ENCODE measurements at regions not wholly inside any gene's neighbourhood (a gene's known extent, or its start where the extent isn't known, plus 50 kb on each side); places are given as distances from the start of the nearest gene placed in this dataset.

DNA sequence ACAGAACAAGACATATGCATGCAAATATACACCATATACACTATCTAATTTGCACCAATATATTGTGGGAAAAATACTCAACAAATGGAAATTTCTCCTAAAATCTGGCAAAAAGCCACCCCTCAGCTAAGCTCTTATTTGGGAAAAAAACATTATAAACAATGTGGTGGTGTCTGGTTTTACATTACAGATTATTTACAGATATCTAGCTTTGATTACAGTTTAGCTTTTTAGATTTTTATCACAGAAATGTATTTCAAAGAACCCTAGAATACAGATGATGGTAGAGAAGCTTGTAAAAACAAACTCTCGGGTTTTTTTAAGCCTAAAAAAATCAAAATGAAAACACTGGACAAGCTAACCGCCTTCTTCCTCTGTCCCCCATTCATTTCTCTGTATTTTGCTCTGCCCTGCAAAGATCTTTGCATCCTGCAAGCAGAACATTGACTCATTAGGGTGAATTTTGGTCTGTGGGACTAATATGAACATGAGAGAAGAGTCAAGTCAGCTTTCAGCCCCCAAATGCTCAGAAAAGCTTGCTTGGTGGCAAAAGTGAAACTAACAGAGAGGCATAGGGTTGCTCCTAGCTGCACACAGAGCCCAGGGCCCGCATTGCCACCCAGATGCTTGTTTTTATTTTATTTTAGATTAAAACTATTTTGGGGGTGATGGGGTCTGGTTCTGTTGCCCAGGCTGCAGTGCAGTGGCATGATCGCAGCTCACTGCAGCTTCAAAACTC is 88.8 kb upstream of the LYZL1 start:
- Mint-ChIP-seq H3K9me3 (no peaks in the 10 kb centered on the region), H3K36me3 (ENCODE audit: low read depth) (no peaks in the 10 kb centered on the region), H3K4me1 (ENCODE audit: low read depth) (no peaks in the 10 kb centered on the region), H3K27me3 (peaks cover 16% of the 10 kb centered on the region), H3K27ac (no peak overlapping the region), H3K4me3 (no peak overlapping the region)
- intact Hi-C loops (cut with micrococcal nuclease) = no loop called here

DNA sequence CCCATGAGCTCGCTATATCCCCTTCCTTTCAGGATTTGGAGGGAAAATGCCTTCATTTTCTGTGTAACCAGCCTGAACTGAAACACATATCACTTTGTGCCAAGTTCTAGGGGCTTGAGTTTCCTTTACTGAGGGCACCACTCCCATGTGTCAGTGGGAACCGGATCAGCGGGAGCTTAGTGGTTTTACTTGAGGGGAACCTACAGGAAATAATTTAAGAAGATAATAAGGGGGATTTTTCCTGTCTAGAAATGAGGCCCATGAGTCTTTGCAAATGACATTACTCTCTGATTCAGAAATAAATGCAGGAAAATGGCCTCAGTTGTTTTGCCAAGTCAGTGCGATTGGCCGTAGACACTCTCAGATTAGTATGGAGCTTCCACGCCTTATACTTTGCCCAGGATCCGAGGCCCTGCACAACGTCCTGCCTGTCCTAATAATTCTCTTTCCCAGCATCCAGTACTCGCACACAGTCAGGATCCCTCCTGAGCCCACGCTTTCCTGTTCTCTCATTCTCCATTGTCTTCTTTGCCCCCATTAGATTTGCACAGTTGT is 86.4 kb upstream of the LYZL1 start:
- peaks cover 23% of the 10 kb centered on the region for H3K27me3 Mint-ChIP-seq
- no peak overlapping the region for H3K27ac Mint-ChIP-seq
- H3K9me3 Mint-ChIP-seq = no peaks in the 10 kb centered on the region
- H3K36me3 Mint-ChIP-seq (ENCODE audit: low read depth) = no peaks in the 10 kb centered on the region
- intact Hi-C loops (cut with micrococcal nuclease) = no loop called here
- H3K4me1 Mint-ChIP-seq (ENCODE audit: low read depth) = no peaks in the 10 kb centered on the region
- H3K4me3 Mint-ChIP-seq = no peak overlapping the region

DNA sequence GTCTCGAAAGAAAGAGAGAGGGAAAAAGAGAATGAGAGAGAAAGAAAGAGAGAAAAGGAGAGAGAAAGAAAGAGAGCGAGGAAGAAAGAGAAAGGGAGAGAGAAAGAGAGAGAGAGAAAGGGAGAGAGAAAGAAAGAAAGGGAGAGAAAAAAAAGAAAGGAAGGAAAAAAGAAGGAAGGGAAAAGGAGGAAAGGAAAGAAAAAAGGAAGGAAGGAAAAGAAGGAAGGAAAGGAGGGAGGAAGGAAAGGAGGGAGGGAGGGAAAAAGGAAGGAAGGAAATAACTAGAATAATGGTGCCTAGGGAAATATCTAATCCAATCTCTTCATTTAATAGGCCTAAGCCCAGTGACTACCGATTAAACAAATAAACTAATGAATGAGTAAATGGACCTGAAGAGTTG is 85.4 kb upstream of the LYZL1 start:
- Mint-ChIP-seq H3K27me3 (peaks cover 23% of the 10 kb centered on the region), H3K4me3 (no peak overlapping the region), H3K9me3 (no peaks in the 10 kb centered on the region), H3K4me1 (ENCODE audit: low read depth) (no peaks in the 10 kb centered on the region), H3K27ac (no peak overlapping the region), H3K36me3 (ENCODE audit: low read depth) (no peaks in the 10 kb centered on the region)
- intact Hi-C loops (cut with micrococcal nuclease) = no loop called here

DNA sequence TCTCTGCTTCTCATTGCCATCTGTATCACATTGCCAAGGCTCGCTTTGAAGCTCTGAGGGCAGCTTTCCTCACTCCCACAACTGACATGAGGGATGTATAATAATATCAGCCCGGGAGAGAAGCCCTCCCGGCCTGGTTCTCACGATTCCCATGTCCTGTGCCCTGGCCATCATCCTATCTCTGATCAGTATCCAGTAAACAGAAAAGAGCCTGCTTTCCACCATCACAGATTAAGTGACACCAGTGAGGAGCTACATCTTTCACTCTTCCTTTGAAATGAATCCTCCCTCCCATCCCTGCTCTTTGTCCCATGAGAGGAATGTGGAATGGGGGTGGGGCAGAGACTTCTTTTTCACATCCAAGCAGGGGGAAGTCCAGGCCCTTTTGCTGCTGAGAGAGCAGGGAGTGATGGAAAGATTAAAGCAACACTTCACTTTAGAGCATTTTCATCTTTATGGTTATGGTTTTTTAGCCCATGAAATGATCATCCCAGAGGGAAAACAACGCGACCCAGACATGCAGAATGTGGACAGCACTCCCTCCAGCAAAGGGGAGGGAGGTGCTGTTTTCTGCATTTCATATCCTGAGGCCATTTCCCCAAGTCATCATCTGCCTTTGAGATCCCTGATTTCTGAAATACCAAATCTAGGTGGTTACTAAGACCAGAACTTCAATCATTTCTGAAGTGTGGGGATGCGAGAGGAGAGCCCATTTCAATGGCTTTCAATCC is 84.6 kb upstream of the LYZL1 start:
- Mint-ChIP-seq H3K27ac (no peak overlapping the region), H3K9me3 (no peaks in the 10 kb centered on the region), H3K36me3 (ENCODE audit: low read depth) (no peaks in the 10 kb centered on the region), H3K4me1 (ENCODE audit: low read depth) (no peaks in the 10 kb centered on the region), H3K27me3 (peaks cover 26% of the 10 kb centered on the region), H3K4me3 (no peak overlapping the region)
- intact Hi-C loops (cut with micrococcal nuclease) = no loop called here

DNA sequence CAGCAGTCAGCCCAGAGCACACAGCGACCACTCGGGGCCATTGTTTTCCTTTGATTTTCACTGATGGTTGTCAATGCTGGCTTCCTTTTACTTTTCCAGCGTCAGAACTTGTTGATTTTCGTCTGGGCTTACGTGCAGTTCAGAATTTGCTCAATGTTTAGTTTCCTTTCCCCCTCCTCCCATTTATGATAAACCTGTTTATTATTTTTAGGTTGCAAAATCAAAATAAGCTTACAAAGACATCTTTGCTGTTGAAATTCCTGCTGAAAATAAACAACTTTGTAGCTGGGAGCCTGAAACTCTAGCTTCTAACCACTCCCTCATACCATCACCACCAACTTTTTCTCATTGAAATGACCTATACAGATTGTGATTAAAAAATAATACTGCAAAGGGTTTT is 83.1 kb upstream of the LYZL1 start:
- intact Hi-C loops (cut with micrococcal nuclease) = no loop called here
- Mint-ChIP-seq H3K4me1 (ENCODE audit: low read depth) (no peaks in the 10 kb centered on the region), H3K4me3 (no peak overlapping the region), H3K9me3 (peaks cover 9% of the 10 kb centered on the region), H3K36me3 (ENCODE audit: low read depth) (no peaks in the 10 kb centered on the region), H3K27ac (no peak overlapping the region), H3K27me3 (peaks cover 25% of the 10 kb centered on the region)

DNA sequence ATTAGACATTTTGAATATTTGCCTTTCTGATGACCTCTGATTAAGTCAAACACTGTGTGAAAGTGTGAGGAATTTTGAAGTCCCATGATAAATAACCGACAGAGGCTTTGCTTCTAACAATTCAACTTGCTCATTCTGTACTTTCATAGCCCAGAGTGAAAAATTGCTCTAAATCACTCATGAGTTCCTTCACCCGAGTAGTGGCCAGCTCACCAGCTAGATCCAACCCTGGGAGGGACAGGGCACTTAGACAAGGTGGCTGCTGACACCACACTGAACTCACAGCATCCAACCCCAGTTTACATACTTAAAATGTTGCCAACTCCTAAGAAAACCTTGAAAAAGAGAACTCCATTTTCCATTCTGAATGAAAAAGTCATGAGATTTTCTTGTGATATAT is 80.0 kb upstream of the LYZL1 start:
- Mint-ChIP-seq H3K9me3 (peaks cover 9% of the 10 kb centered on the region), H3K36me3 (ENCODE audit: low read depth) (no peaks in the 10 kb centered on the region)

DNA sequence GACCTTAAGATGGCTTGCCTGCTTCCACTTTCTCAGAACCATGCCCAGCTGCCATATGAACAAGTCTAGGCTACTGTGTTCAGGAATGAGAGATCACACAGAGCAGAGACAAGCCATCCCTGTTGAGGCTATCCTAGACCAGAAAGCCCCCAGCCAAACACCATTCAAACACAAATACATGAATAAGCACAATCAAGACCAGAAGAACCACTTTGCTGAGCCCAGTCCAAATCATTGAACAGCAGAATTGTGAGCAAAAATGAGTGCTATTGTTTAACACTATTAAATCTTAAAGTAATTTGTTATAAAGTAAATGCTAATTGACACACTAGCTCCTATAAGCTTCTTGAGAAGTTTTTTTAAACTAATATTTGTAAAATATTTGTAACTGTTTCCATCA is 79.0 kb upstream of the LYZL1 start:
- intact Hi-C loops (cut with micrococcal nuclease) = no loop called here
- Mint-ChIP-seq H3K4me1 (ENCODE audit: low read depth) (no peaks in the 10 kb centered on the region), H3K27me3 (peaks cover 12% of the 10 kb centered on the region), H3K36me3 (ENCODE audit: low read depth) (no peaks in the 10 kb centered on the region), H3K27ac (no peak overlapping the region), H3K9me3 (peaks cover 9% of the 10 kb centered on the region), H3K4me3 (no peak overlapping the region)

More for the DNA sequence above, 80.0 kb upstream of the LYZL1 start:
- H3K27ac Mint-ChIP-seq = no peak overlapping the region
- no peak overlapping the region for H3K4me3 Mint-ChIP-seq
- no peaks in the 10 kb centered on the region for H3K4me1 Mint-ChIP-seq (ENCODE audit: low read depth)
- intact Hi-C loops (cut with micrococcal nuclease) = no loop called here
- H3K27me3 Mint-ChIP-seq = peaks cover 14% of the 10 kb centered on the region

DNA sequence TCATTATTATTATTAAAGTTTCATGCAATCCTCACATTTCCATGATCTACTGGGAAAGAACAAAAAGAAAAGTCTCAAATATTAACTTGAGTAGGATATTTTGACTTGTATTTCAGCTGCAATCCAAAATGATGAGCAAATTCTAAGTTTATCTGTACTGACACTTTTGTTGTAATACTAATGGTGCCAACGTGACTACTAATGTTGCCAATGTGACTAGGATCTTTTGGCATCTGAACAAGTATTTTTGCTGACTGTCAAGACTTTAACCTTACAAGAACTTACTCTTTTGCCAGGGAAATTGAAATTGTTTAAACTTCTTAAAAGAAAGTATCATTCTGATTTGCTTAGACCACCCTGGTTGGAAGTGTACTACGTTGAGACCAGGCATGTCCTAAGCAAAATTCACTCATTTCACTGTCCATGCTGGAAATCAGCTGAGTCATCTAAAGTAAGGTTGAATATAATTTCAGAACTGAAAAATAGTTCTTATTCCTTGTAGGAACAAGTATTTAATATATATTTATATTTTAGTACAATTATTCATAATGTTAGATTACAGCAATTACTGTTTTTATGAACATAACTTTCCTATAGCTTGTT is 78.5 kb upstream of the LYZL1 start:
- Mint-ChIP-seq H3K4me1 (ENCODE audit: low read depth) (no peaks in the 10 kb centered on the region), H3K36me3 (ENCODE audit: low read depth) (no peaks in the 10 kb centered on the region), H3K4me3 (no peak overlapping the region), H3K27me3 (peaks cover 10% of the 10 kb centered on the region), H3K9me3 (peaks cover 9% of the 10 kb centered on the region), H3K27ac (no peak overlapping the region)
- intact Hi-C loops (cut with micrococcal nuclease) = no loop called here

DNA sequence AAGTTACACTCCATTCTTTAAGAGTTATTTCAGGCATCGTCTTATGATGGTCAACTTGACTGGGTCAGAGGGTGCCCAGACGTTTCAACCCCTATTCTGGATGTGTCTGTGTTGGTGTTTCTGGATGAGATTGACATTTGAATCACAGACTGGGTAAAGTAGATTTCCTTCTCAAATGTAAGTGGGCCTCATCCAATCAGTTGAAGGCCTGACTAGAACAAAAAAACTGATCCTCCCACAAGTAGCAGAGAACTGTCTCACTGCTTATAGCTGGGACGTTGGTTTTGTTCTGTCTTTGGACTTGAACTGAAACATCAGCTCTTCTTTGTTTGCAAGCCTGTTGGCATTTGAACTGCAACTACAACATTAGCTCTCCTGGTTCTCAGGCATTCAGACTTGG is 76.3 kb upstream of the LYZL1 start:
- intact Hi-C loops (cut with micrococcal nuclease) = no loop called here
- no peaks in the 10 kb centered on the region for H3K4me1 Mint-ChIP-seq (ENCODE audit: low read depth)
- peaks cover 9% of the 10 kb centered on the region for H3K9me3 Mint-ChIP-seq
- H3K27ac Mint-ChIP-seq = no peak overlapping the region
- H3K4me3 Mint-ChIP-seq = no peak overlapping the region
- H3K27me3 Mint-ChIP-seq = peaks cover 3% of the 10 kb centered on the region
- no peaks in the 10 kb centered on the region for H3K36me3 Mint-ChIP-seq (ENCODE audit: low read depth)

DNA sequence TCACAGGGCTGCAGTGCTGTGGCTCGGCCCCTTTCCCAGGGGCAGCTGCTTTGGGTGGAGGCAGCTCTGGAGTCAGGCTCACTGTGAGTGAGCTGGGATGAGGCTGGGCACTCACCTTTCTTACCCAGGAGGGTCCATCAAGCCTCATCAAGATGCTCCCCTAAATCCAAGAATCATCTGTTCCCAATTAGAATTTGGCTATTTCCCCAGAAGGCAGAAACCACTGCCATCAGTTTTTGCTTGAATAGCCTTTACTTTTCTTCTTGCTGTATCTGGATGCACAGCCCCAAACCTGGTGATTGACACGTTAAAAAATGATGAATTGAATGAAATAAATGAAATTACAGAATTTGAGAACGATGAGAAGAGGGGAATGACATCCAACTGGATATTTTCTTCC is 74.3 kb upstream of the LYZL1 start:
- intact Hi-C loops (cut with micrococcal nuclease) = no loop called here
- H3K27ac Mint-ChIP-seq = no peak overlapping the region
- peaks cover 7% of the 10 kb centered on the region for H3K9me3 Mint-ChIP-seq
- H3K36me3 Mint-ChIP-seq (ENCODE audit: low read depth) = no peaks in the 10 kb centered on the region
- no peaks in the 10 kb centered on the region for H3K4me1 Mint-ChIP-seq (ENCODE audit: low read depth)
- H3K27me3 Mint-ChIP-seq = peaks cover 1% of the 10 kb centered on the region
- H3K4me3 Mint-ChIP-seq = no peak overlapping the region

DNA sequence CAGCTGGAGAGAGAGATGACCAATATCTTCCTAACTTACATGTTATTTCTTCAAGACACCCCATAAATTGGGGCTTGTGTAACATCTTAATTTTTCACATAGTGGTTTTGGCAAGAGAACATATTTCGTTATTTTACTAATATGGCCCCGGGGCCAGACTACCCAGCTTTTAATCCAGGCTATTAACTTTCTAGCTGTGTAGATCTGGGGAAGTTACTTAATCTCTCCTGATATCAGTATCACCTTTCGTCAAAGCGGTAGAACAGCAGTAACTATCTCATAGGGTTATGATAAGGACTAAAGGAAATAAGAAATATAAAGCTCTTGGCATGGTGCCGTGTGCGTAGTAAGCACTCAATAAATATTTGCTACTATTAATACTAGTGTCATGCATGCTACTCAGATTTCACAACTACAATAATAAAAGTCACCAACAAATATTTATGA is 71.6 kb upstream of the LYZL1 start:
- H3K4me1 Mint-ChIP-seq (ENCODE audit: low read depth) = no peaks in the 10 kb centered on the region
- H3K27ac Mint-ChIP-seq = no peak overlapping the region
- H3K36me3 Mint-ChIP-seq (ENCODE audit: low read depth) = no peaks in the 10 kb centered on the region
- H3K4me3 Mint-ChIP-seq = no peak overlapping the region
- peaks cover 3% of the 10 kb centered on the region for H3K27me3 Mint-ChIP-seq
- intact Hi-C loops (cut with micrococcal nuclease) = no loop called here
- no peaks in the 10 kb centered on the region for H3K9me3 Mint-ChIP-seq

DNA sequence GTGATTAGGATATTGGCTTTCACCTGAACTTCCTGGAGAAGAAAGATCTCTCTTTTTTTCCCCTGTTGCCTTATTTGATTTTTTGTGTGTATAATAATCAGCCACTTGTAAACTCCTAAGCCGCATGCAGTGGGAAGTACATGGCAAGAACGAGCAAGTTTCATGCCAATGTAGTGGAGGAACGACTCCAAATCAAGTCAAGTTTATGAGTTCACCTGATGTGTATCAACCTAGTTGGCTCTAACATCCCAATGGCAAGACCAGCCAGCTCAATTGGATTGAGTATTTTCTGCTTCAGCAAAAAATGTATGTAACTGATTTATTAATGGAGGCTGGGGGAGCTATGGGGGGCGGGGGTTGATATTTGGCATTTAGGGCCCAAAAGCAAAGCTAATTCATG is 65.5 kb upstream of the LYZL1 start:
- Mint-ChIP-seq H3K36me3 (ENCODE audit: low read depth) (no peaks in the 10 kb centered on the region), H3K27me3 (peaks cover 3% of the 10 kb centered on the region), H3K9me3 (no peaks in the 10 kb centered on the region), H3K4me3 (no peak overlapping the region), H3K4me1 (ENCODE audit: low read depth) (no peaks in the 10 kb centered on the region), H3K27ac (no peak overlapping the region)
- intact Hi-C loops (cut with micrococcal nuclease) = no loop called here

DNA sequence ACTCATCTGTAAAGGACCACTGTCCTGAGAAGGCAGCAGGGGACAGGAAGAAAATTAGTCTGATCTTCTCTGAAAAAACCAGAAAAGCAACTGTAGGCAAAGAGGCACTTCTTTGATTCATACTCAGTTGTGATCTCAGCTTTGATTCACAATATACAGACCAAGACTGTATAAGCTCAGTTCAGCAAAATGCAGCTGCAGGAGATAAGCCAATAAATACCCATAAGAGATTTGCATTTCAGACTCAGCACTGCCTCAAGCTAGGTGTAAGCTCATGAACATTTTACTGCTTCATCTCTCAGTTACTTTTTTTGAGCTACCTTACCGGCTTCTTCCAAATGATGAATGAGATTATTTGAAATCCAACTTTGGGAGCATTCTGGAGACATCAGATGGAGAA is 64.2 kb upstream of the LYZL1 start:
- Mint-ChIP-seq H3K27me3 (peaks cover 7% of the 10 kb centered on the region), H3K27ac (no peak overlapping the region), H3K9me3 (no peaks in the 10 kb centered on the region), H3K36me3 (ENCODE audit: low read depth) (no peaks in the 10 kb centered on the region), H3K4me3 (no peak overlapping the region), H3K4me1 (ENCODE audit: low read depth) (no peaks in the 10 kb centered on the region)
- intact Hi-C loops (cut with micrococcal nuclease) = no loop called here

DNA sequence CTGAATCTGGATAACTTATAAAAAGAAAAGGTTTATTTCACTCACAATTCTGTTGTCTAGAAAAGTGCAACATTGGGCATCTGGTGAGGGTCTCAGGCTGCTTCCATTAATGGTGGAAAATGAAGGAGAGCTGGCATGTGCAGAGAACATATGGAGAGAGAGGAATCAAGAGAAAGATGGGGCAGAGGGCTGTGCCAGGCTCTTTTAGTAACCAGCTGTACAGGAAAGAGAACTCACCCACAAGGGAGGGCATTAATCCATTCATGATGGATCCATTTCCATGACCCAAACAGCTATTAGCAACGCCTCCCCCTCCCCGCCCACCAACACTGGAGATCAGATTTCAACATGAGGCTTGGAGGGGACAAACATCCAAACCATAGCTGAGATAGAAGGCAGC is 61.7 kb upstream of the LYZL1 start:
- Mint-ChIP-seq H3K27me3 (peaks cover 8% of the 10 kb centered on the region), H3K27ac (no peak overlapping the region), H3K4me1 (ENCODE audit: low read depth) (no peaks in the 10 kb centered on the region), H3K4me3 (no peak overlapping the region), H3K36me3 (ENCODE audit: low read depth) (no peaks in the 10 kb centered on the region), H3K9me3 (no peaks in the 10 kb centered on the region)
- intact Hi-C loops (cut with micrococcal nuclease) = no loop called here
